HepG2 (cell line): ENCODE measurements at regions not wholly inside any gene's neighbourhood (a gene's known extent, or its start where the extent isn't known, plus 50 kb on each side); places are given as distances from the start of the nearest gene placed in this dataset.

Experiments used
- ATAC-seq: fragments of 200-7000 bp; cut with Tn5 transposase; 3 replicates; pipeline ENCODE4 v1.9.1; 2020; ENCODE audit warnings: mild to moderate bottlenecking, moderate library complexity
- BruUV-seq: library from RNA; stranded (reverse); fragments of 400-500 nt; replicated peaks from 2 replicates; lab custom pipeline; 2021; lab: Mats Ljungman, UMichigan
- CTCF ChIA-PET: fragments of 300-600 bp; formaldehyde crosslinking; extraction: SDS; loops from one replicate; lab custom pipeline; 2021; ENCODE audit warnings: low total read pairs, inconsistent platforms, low intra/inter-chr PET ratio; lab: Yijun Ruan, JAX
- POLR2A ChIA-PET: fragments of 350-600 bp; sonication (Branson Sonifier 250); formaldehyde crosslinking; loops from one replicate; lab custom pipeline; 2020; ENCODE audit warnings: antibody characterized with exemption, inconsistent platforms; lab: Yijun Ruan, JAX
- DNase-seq: peaks from one replicate; pipeline ENCODE4 v3.0.0-alpha.2; 2015; ENCODE audit warnings: low spot score
- FAIRE-seq: peaks from 3 replicates; lab custom pipeline; 2011; peaks lifted over from hg19 to GRCh38; lab: Jason Lieb, UNC
- H2AFZ ChIP-seq: one replicate; pipeline ENCODE4 v1.6.1; 2011; ENCODE audit warnings: low read length, inconsistent platforms
- H3K27ac ChIP-seq: fragments of 300-600 bp; 3 replicates; pipeline ENCODE4 v1.8.0; 2011; ENCODE audit warnings: mixed run types, mild to moderate bottlenecking, mixed read lengths, low read length, inconsistent platforms; ENCODE audit not compliant: insufficient read depth; ENCODE audit errors: extremely low read length
- H3K27me3 ChIP-seq, 2 experiments: fragments of 200-600 bp in 1 of 2; 2 replicates in 1 of 2; 3 replicates in 1 of 2; pipeline versions ENCODE4 v1.6.0 to v1.8.0; 2011; ENCODE audit warnings: low read length in 2 of 2, mild to moderate bottlenecking in 2 of 2, moderate library complexity in 2 of 2, inconsistent platforms in 1 of 2; ENCODE audit not compliant: insufficient read depth in 2 of 2, control insufficient read depth in 1 of 2
- H3K36me3 ChIP-seq, 2 experiments: fragments of 200-600 bp in 1 of 2; replicated peaks in 1 of 2; 2 replicates in 1 of 2; 3 replicates in 1 of 2; pipeline versions ENCODE4 v1.5.1 to v1.8.0; 2011; ENCODE audit warnings: low read length in 2 of 2, inconsistent platforms in 1 of 2; ENCODE audit not compliant: insufficient read depth in 2 of 2, control insufficient read depth in 1 of 2
- H3K4me1 ChIP-seq: 2 replicates; pipeline ENCODE4 v1.5.1; 2012; ENCODE audit warnings: low read length, inconsistent platforms; ENCODE audit not compliant: insufficient read depth
- H3K4me2 ChIP-seq: 2 replicates; pipeline ENCODE4 v1.6.0; 2011; ENCODE audit warnings: low read depth, low read length, inconsistent platforms
- H3K4me3 ChIP-seq, 3 experiments: fragments of 200-600 bp in 1 of 3; sonication (generic), shearing (Covaris generic) in 1 of 3; replicated peaks in 1 of 3; 2 replicates each; pipeline ENCODE4 v1.5.1; 2011 to 2016; ENCODE audit warnings: low read length in 3 of 3, inconsistent platforms in 2 of 3, low read depth in 2 of 3, mild to moderate bottlenecking in 2 of 3, control low read depth in 1 of 3, mixed read lengths in 1 of 3; ENCODE audit not compliant: insufficient read depth in 1 of 3
- H3K79me2 ChIP-seq: one replicate; pipeline ENCODE4 v1.6.1; 2011; ENCODE audit warnings: low read length, inconsistent platforms; ENCODE audit not compliant: insufficient read depth
- H3K9ac ChIP-seq: 2 replicates; pipeline ENCODE4 v1.6.0; 2011; ENCODE audit warnings: mild to moderate bottlenecking, low read depth, low read length, inconsistent platforms; ENCODE audit not compliant: insufficient read depth
- H3K9me3 ChIP-seq: 2 replicates; pipeline ENCODE4 v1.5.1; 2012; ENCODE audit warnings: mild to moderate bottlenecking, low read length
- H4K20me1 ChIP-seq: 2 replicates; pipeline ENCODE4 v1.6.0; 2011; ENCODE audit warnings: inconsistent platforms, mild to moderate bottlenecking, low read length, moderate library complexity; ENCODE audit not compliant: insufficient read depth
- EP300 ChIP-seq, 3 experiments: sonication (generic) in 1 of 3; formaldehyde crosslinking in 1 of 3; IDR thresholded peaks; 2 replicates each; pipeline versions ENCODE4 v1.5.1 to v1.6.1; 2011 to 2020; ENCODE audit warnings: low read depth in 2 of 3, low read length in 2 of 3, borderline replicate concordance in 1 of 3, improper control_type of control experiment in 1 of 3, mild to moderate bottlenecking in 1 of 3, missing genetic modification reagents in 1 of 3, moderate library complexity in 1 of 3
- FOXA1 ChIP-seq, 2 experiments: fragments of 450-650 bp in 1 of 2; sonication (generic) in 1 of 2; formaldehyde crosslinking in 1 of 2; IDR thresholded peaks; 2 replicates each; pipeline versions ENCODE4 v1.4.0 to v1.6.1; 2016 to 2020; ENCODE audit warnings: missing genetic modification reagents in 1 of 2
- FOXA3 ChIP-seq: IDR thresholded peaks from 2 replicates; pipeline ENCODE4 v1.6.1; 2016; ENCODE audit warnings: missing genetic modification reagents, missing compliant biosample characterization
- KLF13 ChIP-seq: sonication (generic); formaldehyde crosslinking; IDR thresholded peaks from 2 replicates; pipeline ENCODE4 v1.4.0; 2020; ENCODE audit warnings: mild to moderate bottlenecking, missing genetic modification reagents
- MIER2 ChIP-seq: IDR thresholded peaks from 2 replicates; pipeline ENCODE4 v1.6.1; 2016; ENCODE audit warnings: missing biosample characterization, missing genetic modification reagents
- NCOA2 ChIP-seq: sonication (generic); formaldehyde crosslinking; IDR thresholded peaks from 2 replicates; pipeline ENCODE4 v1.8.0; 2022; ENCODE audit warnings: inconsistent platforms
- SOX13 ChIP-seq, 3 experiments: fragments of 450-650 bp in 1 of 3; sonication (generic) in 1 of 3; formaldehyde crosslinking in 1 of 3; IDR thresholded peaks in 2 of 3; conservative IDR thresholded peaks in 1 of 3; 2 replicates each; pipeline versions ENCODE4 v1.5.0 to v1.6.1; 2016 to 2020; ENCODE audit warnings: antibody characterized with exemption in 1 of 3, mild to moderate bottlenecking in 1 of 3, missing compliant biosample characterization in 1 of 3, missing genetic modification reagents in 1 of 3, moderate library complexity in 1 of 3
- SOX5 ChIP-seq: IDR thresholded peaks from 2 replicates; pipeline ENCODE4 v1.6.1; 2016; ENCODE audit warnings: borderline replicate concordance
- SOX6 ChIP-seq, 2 experiments: fragments of 450-650 bp in 1 of 2; sonication (generic) in 1 of 2; formaldehyde crosslinking in 1 of 2; IDR thresholded peaks; 2 replicates each; pipeline versions ENCODE4 v1.4.0 to v1.6.1; 2017 to 2020; ENCODE audit warnings: antibody characterized with exemption in 1 of 2, mild to moderate bottlenecking in 1 of 2, missing genetic modification reagents in 1 of 2
- ZBTB7B ChIP-seq: sonication (generic); formaldehyde crosslinking; IDR thresholded peaks from 2 replicates; pipeline ENCODE4 v1.4.0; 2020; ENCODE audit warnings: missing genetic modification reagents
- ZNF7 ChIP-seq: IDR thresholded peaks from 2 replicates; pipeline ENCODE4 v1.6.1; 2016; ENCODE audit warnings: missing biosample characterization, missing genetic modification reagents
- WGBS: methylation state at CpG from one replicate; pipeline ENCODE4 v1.1.6; 2017; ENCODE audit warnings: low lambda C conversion rate; 5-methylcytosine and 5-hydroxymethylcytosine counted together
- in situ Hi-C: cut with HindIII; loops from 2 replicates; pipeline ENCODE4 v1.10.0; 2017; ENCODE audit warnings: low pct_unique_long_range_greater_than_20kb; ENCODE audit not compliant: extremely low pct_ligation_motif_present
- intact Hi-C: fragments of 100-400 bp; cut with micrococcal nuclease; formaldehyde crosslinking; loops from one replicate; pipeline ENCODE4 v1.10.0; 2022; ENCODE audit not compliant: unreplicated experiment
- TF ChIP-seq, protein P1 (sequence below): IDR thresholded peaks from 2 replicates; pipeline ENCODE4 v1.6.1; 2016; ENCODE audit warnings: low read depth, missing genetic modification reagents, missing compliant biosample characterization
- TF ChIP-seq, protein P2 (sequence below): IDR thresholded peaks from 2 replicates; pipeline ENCODE4 v1.4.0; 2020; ENCODE audit warnings: mild to moderate bottlenecking, missing genetic modification reagents

DNA sequence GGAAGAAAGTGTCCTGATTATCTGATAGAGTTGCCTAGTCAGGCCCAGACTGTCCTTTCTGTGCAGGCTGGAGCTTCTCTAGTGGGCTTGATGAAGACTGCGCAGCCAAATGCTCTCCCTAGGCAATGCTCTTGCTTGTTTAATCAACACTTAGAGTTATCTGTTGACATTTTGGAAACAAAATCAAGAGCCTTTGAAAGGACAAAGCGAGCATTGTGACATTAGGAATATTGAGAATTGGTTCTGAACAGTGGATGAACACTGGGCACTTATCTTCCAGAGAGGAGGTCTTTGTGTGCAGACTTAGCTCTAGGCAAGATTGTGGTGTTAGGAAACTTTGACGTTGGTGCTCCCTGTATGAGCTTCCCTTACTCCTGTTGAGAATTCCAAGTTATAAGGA lies 94.5 kb downstream of the DNTTIP2 start:
- ATAC-seq, result peak; percentile 94
- Histone ChIP-seq H3K27me3 (no peaks in the 10 kb centered on the region), H3K4me1 (peaks cover 42% of the 10 kb centered on the region), H3K9ac (0 out of 2 replicates have a peak overlapping the region, but pooled peaks have one; percentile 16), H2AFZ (peak overlapping the region; percentile 44), H3K4me2 (peak overlapping the region; percentile 46), H3K9me3 (peaks cover 9% of the 10 kb centered on the region; the same call in 1 of the 2 replicates), H4K20me1 (no peaks in the 10 kb centered on the region), H3K27ac (peak overlapping the region; percentile 42), H3K36me3 (no peaks in the 10 kb centered on the region), H3K79me2 (no peaks in the 10 kb centered on the region), H3K4me3 (no peak overlapping the region)
- peak; percentile 76 for DNase-seq
- in situ Hi-C loops, result no loop called here
- POLR2A ChIA-PET, result interaction anchor here (0.9 to 1.1 kb wide), 4 partner anchors 25 to 167 kb away, joined by 3 read pairs; no protein-coding TSS in a partner anchor
- no TSS peak for BruUV-seq
- 17% methylated on average over 3 of the region's 3 CpGs for WGBS
- intact Hi-C loops, result loop anchor here (1.0 kb wide), 1 partner anchor 15 kb away; no protein-coding TSS in a partner anchor
- peak; percentile 74 for FAIRE-seq
- CTCF ChIA-PET, result no interaction called here
- TF ChIP-seq, protein P1, sequence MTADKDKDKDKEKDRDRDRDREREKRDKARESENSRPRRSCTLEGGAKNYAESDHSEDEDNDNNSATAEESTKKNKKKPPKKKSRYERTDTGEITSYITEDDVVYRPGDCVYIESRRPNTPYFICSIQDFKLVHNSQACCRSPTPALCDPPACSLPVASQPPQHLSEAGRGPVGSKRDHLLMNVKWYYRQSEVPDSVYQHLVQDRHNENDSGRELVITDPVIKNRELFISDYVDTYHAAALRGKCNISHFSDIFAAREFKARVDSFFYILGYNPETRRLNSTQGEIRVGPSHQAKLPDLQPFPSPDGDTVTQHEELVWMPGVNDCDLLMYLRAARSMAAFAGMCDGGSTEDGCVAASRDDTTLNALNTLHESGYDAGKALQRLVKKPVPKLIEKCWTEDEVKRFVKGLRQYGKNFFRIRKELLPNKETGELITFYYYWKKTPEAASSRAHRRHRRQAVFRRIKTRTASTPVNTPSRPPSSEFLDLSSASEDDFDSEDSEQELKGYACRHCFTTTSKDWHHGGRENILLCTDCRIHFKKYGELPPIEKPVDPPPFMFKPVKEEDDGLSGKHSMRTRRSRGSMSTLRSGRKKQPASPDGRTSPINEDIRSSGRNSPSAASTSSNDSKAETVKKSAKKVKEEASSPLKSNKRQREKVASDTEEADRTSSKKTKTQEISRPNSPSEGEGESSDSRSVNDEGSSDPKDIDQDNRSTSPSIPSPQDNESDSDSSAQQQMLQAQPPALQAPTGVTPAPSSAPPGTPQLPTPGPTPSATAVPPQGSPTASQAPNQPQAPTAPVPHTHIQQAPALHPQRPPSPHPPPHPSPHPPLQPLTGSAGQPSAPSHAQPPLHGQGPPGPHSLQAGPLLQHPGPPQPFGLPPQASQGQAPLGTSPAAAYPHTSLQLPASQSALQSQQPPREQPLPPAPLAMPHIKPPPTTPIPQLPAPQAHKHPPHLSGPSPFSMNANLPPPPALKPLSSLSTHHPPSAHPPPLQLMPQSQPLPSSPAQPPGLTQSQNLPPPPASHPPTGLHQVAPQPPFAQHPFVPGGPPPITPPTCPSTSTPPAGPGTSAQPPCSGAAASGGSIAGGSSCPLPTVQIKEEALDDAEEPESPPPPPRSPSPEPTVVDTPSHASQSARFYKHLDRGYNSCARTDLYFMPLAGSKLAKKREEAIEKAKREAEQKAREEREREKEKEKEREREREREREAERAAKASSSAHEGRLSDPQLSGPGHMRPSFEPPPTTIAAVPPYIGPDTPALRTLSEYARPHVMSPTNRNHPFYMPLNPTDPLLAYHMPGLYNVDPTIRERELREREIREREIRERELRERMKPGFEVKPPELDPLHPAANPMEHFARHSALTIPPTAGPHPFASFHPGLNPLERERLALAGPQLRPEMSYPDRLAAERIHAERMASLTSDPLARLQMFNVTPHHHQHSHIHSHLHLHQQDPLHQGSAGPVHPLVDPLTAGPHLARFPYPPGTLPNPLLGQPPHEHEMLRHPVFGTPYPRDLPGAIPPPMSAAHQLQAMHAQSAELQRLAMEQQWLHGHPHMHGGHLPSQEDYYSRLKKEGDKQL, result 0 out of 2 replicates have a peak, but pooled peaks have one; percentile 17
- TF ChIP-seq ZBTB7B (CRISPR knock-in tag) (no peak), EP300 (IDR thresholded peaks at IDR 0.05; ENCODE audit: low read depth in 2 of 2, low read length in 2 of 2) (peak in 1 of 2 experiments; percentile 28; a peak in 1 of 4 replicates), EP300 (CRISPR knock-in tag; IDR thresholded peaks at IDR 0.05; ENCODE audit: borderline replicate concordance) (no peak), FOXA1 (IDR thresholded peaks at IDR 0.05) (no peak), FOXA1 (CRISPR knock-in tag; IDR thresholded peaks at IDR 0.05) (peak; percentile 49), SOX6 (IDR thresholded peaks at IDR 0.05) (no peak), SOX6 (CRISPR knock-in tag; IDR thresholded peaks at IDR 0.05) (peak; percentile 63), MIER2 (CRISPR knock-in tag) (peak; percentile 62; the same call in 1 of the 2 replicates), FOXA3 (peak; percentile 26; the same call in 1 of the 2 replicates), ZNF7 (CRISPR knock-in tag) (peak; percentile 85), SOX5 (CRISPR knock-in tag) (peak; percentile 33; the same call in 1 of the 2 replicates), NCOA2 (peak; percentile 22; the same call in 1 of the 2 replicates), SOX13 (IDR thresholded peaks at IDR 0.05) (no peak), SOX13 (CRISPR knock-in tag; conservative IDR thresholded peaks at IDR 0.05 in 1 of 2, IDR thresholded peaks at IDR 0.05 in 1 of 2) (peak in 1 of 2 experiments; percentile 76; a peak in 2 of 4 replicates), KLF13 (CRISPR knock-in tag) (no peak)
- TF ChIP-seq, protein P2, sequence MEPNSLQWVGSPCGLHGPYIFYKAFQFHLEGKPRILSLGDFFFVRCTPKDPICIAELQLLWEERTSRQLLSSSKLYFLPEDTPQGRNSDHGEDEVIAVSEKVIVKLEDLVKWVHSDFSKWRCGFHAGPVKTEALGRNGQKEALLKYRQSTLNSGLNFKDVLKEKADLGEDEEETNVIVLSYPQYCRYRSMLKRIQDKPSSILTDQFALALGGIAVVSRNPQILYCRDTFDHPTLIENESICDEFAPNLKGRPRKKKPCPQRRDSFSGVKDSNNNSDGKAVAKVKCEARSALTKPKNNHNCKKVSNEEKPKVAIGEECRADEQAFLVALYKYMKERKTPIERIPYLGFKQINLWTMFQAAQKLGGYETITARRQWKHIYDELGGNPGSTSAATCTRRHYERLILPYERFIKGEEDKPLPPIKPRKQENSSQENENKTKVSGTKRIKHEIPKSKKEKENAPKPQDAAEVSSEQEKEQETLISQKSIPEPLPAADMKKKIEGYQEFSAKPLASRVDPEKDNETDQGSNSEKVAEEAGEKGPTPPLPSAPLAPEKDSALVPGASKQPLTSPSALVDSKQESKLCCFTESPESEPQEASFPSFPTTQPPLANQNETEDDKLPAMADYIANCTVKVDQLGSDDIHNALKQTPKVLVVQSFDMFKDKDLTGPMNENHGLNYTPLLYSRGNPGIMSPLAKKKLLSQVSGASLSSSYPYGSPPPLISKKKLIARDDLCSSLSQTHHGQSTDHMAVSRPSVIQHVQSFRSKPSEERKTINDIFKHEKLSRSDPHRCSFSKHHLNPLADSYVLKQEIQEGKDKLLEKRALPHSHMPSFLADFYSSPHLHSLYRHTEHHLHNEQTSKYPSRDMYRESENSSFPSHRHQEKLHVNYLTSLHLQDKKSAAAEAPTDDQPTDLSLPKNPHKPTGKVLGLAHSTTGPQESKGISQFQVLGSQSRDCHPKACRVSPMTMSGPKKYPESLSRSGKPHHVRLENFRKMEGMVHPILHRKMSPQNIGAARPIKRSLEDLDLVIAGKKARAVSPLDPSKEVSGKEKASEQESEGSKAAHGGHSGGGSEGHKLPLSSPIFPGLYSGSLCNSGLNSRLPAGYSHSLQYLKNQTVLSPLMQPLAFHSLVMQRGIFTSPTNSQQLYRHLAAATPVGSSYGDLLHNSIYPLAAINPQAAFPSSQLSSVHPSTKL (CRISPR knock-in tag), result 0 out of 2 replicates have a peak, but pooled peaks have one; percentile 9
